NCI-H187 treated with DMSO at 0.1 percent for 48 hours (cell line): ENCODE measurements at regions not wholly inside any gene's neighbourhood (a gene's known extent, or its start where the extent isn't known, plus 50 kb on each side); places are given as distances from the start of the nearest gene placed in this dataset.
"Not testable (repeated sequence)": the region's sequence is repeated elsewhere in the genome, so short reads cannot be mapped to it uniquely, and the experiment has no call there.

Experiments
- DNase-seq: peaks from one replicate; lab custom pipeline; 2025; lab: John Stamatoyannopoulos, UW

DNA sequence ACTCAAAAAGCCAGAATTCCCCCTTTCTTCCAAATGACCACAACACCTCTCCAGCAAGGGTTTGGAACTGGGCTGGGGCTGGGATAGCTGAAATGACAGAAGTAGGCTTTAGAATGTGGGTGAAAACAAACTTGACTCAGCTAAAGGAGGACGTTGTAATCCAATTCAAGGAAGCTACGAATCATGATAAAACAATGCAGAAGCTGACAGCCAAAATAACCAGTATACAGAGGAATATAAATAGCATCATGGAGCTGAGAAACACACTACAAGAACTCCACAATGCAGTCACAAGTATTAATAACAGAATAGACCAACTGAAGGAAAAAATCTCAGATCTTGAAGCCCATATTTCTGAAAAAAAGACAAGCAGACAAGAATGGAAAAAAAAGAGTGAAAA is 95.8 kb upstream of the TET2 start:
- no peak for DNase-seq

DNA sequence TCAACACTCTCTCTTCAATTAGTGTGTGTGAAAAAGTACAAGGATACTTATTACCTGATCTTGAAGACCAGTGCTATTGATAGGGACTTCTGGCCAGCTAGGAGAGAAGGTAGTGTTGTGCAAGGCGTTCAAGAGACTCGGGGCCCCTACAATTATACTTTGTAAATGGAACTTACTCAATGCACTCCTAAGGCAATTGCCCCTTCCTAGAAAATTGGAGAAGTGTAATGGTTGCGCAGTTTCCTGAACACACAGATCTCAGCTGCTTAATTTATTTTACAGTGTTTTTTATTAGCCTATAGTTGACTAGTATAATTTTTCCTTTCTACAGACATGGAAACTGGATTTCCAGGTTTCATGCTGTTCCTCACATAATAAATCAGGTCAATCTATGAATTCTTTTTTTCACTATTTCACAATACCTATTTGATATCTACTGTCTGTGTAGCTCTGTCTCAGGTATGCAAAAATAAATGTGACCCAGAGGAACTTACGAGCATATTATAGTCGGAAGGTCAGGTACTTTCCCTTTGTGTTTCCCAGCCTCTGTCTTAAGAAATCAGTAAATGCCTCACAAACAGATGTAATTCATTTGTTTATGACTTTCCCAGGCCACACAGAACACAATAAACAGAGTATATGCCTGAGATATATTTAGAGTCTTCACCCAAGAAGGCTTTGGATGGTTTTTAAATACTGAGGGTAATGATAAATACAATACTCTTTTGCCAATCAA is 89.1 kb upstream of the TET2 start:
- DNase-seq = no peak

DNA sequence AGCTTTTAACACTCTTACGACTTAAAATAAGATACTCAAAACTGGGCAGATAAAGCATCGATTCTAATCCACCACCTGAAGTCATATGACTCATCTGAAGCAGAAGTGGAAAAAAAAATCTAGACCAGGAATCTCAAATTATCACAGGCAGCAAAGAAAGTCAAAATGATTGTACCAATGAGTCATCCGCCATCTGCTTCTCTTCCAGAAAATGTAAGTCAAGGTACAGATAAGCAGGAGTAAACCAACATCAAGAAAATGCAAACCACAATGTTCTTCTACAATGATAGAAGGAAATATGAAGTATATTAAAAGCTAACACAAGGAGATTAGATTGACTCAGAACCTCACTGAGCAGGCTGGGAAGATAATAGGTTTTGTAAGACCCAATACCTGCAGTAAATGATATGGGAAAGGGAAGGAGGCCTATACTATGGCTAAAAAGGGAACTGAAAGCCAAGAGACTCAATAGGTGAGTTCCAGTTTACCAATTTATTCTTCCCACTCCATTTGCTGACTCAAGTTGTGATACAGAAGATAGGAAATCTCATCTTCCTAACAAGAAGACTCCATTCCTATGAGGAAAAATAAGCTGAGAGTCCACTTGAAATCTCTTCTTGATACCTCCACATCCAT is 88.4 kb upstream of the TET2 start:
- no peak for DNase-seq

DNA sequence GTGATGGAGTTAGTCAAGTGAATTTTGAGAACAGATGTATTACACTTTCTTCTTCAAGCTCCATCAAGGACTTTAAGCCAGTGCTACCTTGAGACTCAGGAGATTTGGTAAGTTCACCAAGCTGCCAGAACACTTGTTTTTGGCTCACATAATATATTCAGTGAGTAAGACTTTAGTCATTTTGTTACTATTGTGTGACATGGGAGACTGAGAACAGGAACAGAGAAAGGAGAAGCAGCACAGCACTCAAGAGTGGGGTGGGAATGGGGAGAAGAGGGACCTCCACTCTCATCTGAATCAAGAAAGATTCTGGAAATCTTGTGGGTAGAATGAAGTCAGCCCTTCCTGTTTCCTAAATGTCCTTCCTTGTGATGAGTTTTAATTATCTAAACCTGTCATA is 87.3 kb upstream of the TET2 start:
- no peak for DNase-seq

DNA sequence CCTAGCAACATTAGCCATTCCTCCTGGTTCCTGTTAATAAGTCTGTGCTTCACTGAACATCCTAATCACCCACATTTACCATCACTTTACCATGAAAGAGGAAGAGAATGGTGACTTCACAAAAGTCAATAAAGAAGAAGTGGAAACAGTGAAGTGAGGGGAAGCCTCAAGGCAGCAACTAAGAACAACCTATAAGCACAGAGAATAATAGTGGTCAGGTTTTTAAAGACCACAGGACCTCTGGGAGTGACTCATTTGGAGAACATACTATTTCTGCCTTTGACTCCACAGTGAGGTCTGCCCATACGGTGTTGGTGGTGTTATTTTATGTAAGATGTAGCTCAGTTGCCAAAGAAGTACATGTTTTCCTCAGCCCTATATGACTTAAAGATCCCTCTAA is 86.0 kb upstream of the TET2 start:
- no peak for DNase-seq

DNA sequence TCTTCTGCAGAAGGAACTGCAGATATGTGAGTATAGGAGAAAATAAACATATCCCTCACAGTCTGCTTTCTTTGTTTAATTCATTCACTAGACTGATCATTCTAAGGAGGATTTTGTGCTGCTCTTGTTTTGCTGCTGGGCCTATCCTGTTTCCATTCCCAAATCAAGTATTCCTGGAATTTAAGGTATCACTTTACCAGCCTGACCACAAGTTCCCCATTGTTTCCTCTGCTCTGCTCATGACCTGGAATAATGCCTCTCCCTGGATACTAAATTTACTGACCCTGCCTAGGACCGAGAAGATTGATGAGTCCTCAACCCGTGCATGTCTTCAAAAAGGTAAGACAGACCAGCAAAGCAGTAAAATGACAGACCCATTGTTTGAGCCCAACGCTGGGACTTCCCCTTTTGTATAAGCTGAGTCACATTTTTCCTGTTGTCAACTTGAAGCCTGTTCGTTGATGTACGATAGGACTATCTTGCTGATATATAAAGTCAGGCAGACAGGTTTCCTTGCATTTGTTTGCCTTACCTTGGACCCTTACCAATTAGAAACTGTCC is 85.5 kb upstream of the TET2 start:
- DNase-seq = no peak

DNA sequence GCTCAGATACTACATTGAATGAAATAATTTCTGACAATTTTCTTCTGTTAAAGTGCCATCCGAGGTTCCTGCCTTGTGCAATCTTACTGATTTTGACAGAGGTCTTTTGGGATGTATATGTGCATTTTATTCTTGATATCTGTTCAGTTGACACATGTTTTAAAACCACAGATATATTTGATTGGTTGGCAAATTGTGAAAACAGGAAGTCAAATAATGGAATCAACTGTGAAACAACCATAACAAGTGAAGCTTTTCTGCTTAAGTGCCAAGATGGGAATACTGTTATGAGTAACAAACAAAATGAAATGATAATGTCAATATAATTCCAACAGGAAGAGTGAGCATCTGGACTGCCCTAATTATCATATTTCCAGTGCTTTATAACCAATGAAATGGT is 84.9 kb upstream of the TET2 start:
- no peak for DNase-seq

DNA sequence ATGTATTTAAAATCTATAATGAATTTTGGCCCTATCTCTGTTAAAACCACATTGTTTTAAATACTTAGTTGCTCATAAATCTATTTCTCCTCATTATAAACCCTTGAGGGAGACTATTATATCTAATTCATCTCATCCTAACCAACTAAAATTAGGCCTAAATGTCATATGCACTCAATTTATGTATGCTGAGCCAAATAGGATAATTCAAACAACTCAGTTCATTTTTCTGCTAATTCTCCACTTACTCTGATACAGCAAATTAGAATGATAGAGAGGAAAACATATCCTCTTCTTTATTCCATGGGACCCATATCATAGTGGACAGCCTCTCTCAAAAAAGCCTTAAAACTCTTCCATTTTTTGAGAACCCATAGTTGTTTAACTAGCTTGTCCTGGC is 80.3 kb upstream of the TET2 start:
- DNase-seq = no peak

DNA sequence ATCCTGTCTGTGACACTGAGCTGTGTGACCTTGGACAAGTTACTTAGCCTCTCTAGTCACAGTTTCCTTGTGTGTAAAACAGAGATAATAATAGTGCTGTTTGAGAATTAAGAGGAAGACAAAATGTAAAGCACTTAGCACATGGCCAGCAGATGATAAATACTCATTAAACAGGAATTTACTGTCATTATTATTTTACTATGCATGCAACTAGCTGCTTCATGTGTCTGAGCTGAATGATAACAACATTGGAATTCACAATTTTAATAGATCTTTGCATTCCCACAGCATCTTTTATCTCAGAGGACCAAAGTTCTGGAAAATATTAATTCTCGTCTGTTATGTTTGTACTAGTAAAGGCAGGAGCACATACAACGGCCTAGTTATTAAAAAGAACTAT is 79.2 kb upstream of the TET2 start:
- no peak for DNase-seq

DNA sequence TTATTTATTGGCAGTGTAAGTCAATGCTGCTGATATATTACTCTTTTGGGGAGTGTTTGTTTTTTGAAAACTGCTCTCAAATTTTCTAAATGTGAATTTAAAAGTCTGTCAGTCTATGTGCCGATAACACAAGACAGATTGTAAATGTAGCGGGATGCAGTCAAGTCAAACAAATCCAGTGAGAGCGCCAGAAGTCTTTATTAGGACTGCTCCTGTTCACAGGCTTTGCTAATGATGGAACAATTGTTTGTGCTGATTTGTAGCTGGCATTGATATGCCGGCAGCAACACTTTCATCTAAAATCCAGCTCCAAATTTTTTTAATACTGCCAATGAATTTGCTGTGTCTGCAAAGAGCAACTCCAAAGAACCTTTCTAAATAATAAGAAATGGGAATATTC is 78.7 kb upstream of the TET2 start:
- DNase-seq = no peak

DNA sequence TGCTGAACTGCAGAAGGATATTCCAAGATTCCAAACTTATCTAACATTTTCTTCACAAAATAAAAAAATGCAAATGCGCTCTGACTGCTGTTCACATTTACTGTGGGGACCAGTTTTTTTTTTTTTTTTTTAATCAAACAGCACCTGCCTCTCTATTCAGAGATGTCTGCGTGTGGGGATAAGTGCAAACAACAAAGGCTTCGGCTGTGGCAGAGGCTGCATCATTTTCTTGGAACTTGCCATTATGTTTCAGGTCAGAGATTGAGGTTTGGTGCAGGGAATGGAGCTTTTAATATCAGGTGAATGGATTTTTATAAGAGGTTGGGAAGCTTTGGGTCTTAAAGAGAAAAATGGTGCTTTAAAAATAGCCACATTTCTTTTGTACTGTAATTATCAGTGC is 78.2 kb upstream of the TET2 start:
- no peak for DNase-seq

DNA sequence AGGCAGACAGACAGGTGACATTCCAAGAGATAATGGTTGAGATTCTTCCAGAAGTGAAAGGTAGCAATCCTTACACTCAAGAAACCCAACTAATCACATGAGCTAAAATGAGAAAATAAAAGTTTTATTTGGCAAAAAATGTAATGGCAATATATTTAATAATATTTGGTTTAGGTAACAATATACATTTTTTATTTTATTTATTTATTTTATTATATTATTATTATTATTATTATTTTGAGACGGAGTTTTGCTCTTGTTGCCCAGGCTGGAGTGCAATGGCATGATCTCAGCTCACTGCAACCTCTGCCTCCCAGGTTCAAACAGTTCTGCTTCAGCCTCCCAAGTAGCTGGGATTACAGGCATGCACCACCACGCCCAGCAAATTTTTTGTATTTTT is 74.6 kb upstream of the TET2 start:
- not testable (repeated sequence) for DNase-seq

DNA sequence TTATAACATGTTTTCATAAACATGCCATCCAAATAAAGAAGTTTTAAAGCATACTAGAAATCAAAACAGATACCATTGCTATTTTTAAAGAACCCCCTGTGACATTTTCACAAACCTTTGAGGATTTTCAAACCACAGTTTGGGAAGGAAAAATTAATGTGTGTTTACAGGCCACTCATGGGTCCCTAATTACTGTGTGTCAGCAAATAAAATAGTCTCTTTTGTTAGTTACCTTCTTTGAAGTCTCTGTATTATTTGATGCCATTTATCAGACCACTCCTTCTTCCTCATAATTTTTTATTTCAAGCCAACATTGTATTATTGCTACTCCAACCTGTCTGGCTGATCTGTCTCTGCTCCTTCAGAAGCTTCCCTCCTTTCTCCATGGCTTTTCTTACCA is 72.6 kb upstream of the TET2 start:
- DNase-seq = no peak

DNA sequence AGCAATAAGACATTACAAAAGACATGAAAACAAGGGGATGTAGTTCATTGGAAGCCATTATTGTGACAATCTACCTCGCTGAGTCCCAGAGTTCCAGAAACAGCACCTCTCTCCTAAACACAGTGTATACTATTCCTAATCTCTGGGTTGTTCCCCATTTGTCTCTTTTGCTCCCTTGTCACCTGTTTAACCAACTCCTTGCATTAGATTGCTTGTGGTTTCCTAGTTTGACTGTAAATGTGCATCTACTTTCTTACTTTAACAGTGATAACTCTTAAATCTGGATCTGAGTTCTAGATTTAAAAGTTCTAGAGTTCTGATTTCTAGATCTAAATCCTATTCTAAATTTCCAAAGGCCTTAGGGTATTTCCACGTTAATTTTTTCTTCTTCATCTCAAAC is 71.6 kb upstream of the TET2 start:
- no peak for DNase-seq

DNA sequence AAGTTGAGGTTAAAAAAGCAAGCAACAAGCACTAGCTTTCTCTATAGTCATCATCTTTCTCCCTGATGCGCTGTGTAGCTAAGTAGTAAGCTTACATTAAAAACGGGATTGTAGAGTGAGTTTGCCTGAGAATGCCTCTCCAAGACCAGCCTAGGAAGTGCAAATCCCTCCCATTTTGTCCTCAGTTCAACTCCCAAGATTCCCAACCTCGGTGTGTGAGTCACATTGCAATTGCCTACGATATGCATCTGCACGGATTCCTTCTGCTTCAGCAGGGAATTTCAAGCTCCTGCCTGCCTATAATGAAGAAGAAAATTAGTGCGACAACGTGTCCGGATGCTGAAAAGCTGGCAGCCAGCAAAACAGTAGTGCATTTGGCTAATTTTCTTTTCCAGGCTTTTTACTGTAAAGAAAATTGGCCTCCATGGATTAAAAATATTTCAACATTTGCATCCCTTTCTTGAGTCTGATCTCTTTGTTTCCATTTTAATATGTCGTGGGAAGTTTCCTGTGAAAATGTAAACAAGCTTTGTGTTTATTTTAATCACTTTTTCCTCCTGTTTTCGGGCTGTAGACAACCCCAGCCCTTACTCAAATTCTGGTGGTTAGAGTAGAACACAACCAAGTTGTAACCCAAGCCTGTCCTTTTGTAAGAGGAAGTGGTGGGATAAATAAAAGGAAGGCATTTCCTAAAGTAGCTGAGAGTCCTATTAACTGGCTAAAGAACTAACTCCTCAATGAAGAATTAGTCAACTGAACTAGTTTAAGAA is 58.4 kb upstream of the TET2 start:
- DNase-seq = no peak

DNA sequence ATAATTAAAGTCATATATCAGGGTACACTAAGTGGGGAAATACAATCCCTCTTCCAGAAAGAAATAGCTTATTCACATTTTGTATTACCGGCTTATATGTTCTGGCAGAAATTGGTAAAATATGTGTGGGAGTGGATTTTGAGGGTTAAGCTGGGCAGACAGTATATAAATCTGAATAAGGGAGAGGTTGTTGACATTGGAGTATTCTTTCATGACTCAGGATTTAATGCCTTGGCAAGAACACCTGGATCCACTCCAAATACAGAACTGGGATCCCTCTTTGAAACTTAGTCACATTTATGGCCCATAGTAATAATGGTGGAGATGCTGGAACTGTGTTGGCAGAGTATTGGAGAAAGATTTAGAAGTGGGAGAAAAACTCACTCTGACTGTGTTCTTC is 54.3 kb upstream of the TET2 start:
- no peak for DNase-seq

DNA sequence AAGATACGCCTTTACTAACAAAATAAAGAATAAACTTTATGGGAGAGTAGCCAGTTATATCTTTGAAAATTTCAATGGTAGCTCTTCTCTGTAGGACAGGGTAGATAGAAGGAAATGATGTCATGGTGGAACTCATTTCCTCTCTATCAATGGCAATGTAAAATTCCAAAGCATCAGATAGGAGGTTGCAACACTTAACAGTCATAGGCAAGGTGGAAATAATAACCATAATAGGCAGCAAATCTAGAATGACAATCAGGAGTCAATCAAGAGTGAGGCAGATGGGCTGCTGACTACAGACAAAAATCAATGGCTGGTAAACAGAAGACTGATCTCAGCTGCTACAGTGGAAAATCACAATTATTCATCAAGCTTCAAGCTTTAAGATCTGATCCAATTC is 53.9 kb upstream of the TET2 start:
- no peak for DNase-seq

DNA sequence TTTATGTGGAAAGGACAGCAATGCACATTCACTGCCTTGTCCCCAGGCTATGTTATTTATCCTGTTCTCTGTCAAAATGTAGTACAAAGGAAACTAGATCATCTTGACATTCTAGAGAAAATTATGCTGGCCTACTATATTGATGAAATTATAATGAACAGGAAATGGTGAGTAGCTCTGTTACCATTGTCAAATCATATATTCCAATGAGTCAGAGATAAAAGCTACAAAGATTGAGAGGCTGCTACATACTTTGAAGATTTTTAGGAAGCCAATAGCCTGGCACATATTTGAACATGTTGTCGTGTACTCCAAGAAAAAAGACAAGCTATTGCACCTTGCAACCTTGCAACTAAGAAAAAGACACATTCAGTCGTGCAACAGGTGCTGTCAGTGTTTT is 52.7 kb upstream of the TET2 start:
- no peak for DNase-seq
